Stimulated activated naive CD8-positive, alpha-beta T cell treated with anti-CD3 and anti-CD28 coated beads, Interleukin-15, Interleukin-2, amounts not matched to agents 100 ng/mL and 50 ng/mL, for 24 hours (primary cell): ENCODE measurements at regions not wholly inside any gene's neighbourhood (a gene's known extent, or its start where the extent isn't known, plus 50 kb on each side); places are given as distances from the start of the nearest gene placed in this dataset.

ENCODE experiments used
- H3K27ac Mint-ChIP-seq: one replicate; pipeline ENCODE4 v1.8.0; 2021; ENCODE audit warnings: mild to moderate bottlenecking, mixed read lengths
- H3K27me3 Mint-ChIP-seq: one replicate; pipeline ENCODE4 v1.8.0; 2021; ENCODE audit warnings: mixed read lengths
- H3K36me3 Mint-ChIP-seq: one replicate; pipeline ENCODE4 v1.8.0; 2021; ENCODE audit warnings: low read depth, mixed read lengths
- H3K4me1 Mint-ChIP-seq: one replicate; pipeline ENCODE4 v1.8.0; 2021; ENCODE audit warnings: low read depth, mixed read lengths
- H3K4me3 Mint-ChIP-seq: one replicate; pipeline ENCODE4 v1.8.0; 2021; ENCODE audit warnings: mild to moderate bottlenecking, mixed read lengths
- H3K9me3 Mint-ChIP-seq: one replicate; pipeline ENCODE4 v1.8.0; 2021; ENCODE audit warnings: mixed read lengths

DNA sequence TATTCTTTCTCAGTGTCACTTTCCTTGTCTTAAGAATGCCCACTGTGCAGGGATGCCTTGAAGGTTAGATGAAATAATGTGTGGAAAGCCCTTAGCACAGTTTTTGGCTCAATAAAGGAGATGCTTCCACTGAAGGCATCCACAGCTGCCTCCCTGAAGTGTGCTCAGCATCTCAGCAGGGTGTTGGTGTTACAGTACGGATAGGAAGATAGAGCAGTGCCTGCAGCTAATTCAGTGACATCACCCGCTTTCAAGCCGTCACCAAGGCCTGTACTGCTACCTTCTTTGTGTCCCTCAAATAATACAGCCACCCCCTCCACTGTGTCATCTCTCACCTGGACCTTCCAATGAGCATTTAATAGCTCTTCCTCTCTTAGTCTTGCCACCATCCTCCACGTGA lies 59.0 kb downstream of the NDUFS5 start:
- H3K4me3 Mint-ChIP-seq, result no peak overlapping the region
- H3K9me3 Mint-ChIP-seq, result no peaks in the 10 kb centered on the region
- no peaks in the 10 kb centered on the region for H3K36me3 Mint-ChIP-seq
- H3K4me1 Mint-ChIP-seq, result no peaks in the 10 kb centered on the region
- H3K27ac Mint-ChIP-seq, result no peak overlapping the region
- peaks cover 35% of the 10 kb centered on the region for H3K27me3 Mint-ChIP-seq

DNA sequence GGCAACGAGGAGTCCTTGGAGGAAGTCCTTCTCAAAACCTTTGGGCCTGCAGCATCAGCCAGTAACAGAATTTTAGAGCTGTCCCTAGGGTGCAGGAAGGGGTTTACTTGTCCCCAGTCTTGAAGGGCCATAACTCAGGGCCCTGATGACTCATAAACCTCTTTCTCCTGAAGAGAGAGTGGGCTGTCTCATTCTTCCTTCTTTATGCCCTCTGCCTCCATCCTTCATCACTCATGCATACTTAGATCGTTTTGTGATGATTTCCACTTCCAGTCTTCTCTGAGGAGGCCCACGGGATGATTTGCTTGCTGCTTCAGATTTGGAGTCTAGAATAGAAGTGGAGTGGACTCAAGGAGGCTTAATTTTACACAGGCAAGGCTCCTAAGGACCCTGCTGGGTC lies 60.2 kb downstream of the NDUFS5 start:
- Mint-ChIP-seq H3K4me1 (no peaks in the 10 kb centered on the region), H3K27ac (no peak overlapping the region), H3K4me3 (no peak overlapping the region), H3K9me3 (no peaks in the 10 kb centered on the region), H3K27me3 (peaks cover 28% of the 10 kb centered on the region), H3K36me3 (no peaks in the 10 kb centered on the region)

DNA sequence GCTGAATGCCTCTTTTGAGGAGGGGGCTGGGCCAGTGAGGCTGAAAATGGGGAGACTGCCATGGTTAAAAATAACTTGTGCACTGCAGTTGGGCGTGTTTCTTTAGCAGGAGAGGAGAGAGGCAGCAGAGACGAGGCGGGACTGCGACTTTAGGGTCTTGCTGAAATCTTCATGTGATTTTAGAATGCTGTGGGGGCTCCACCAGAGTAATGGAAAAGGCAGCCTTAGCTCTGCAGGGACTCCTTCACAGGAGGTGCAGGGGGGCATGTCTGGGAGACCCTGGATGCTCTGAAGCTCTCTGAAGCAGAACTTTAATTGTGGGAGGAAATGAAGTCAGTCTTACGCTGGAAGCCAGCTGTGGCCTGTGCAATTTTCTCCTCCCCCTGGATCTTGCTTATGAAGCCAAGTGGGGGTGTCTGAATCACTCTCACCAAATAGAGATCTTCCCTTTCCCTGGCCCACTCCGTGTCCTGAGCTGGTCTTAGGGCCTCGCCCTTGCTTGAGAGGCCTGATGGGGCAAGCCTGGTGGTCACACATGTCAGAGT lies 60.8 kb downstream of the NDUFS5 start:
- Mint-ChIP-seq H3K27ac (no peak overlapping the region), H3K9me3 (no peaks in the 10 kb centered on the region), H3K27me3 (peaks cover 28% of the 10 kb centered on the region), H3K4me3 (no peak overlapping the region), H3K36me3 (no peaks in the 10 kb centered on the region), H3K4me1 (no peaks in the 10 kb centered on the region)

DNA sequence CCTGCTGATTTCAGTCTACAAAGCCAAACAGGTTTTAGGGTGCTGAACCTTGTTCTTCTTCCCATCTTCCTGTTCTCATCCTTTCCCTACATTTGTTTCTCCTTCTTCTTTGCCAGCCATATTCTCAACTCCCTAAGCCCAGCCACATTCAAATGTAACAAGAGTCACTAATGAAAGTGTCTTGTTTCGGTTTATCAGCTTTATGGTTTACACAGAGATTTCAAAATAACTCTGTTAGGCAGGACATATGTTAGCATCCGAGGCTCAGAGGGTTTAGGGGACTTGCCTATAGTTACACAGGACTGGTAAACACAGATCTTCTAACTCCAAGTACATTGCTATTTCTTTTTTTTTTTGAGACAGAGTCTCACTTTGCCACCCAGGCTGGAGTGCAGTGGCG lies 61.3 kb downstream of the NDUFS5 start:
- Mint-ChIP-seq H3K4me3 (no peak overlapping the region), H3K27me3 (peaks cover 23% of the 10 kb centered on the region), H3K9me3 (no peaks in the 10 kb centered on the region), H3K27ac (no peak overlapping the region), H3K4me1 (peaks cover 1% of the 10 kb centered on the region), H3K36me3 (no peaks in the 10 kb centered on the region)

DNA sequence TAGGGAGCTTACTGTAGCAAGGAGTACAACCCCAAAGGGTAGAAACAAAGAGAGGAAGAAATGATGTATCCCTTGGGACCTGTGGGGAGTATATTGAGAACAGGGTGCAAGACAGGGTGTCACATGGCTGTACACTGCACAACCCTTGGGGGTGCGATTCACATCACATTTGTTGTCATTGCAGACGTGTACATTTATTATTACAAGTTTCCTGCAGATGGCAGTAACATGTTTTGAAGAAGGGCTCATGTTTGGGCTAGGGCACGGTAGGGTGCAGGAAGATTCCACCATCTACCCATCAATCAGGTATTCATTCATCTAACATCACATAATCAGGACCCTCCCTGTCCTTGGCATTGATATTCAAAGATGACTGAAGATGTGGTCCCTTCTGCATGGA lies 62.5 kb downstream of the NDUFS5 start:
- Mint-ChIP-seq H3K27me3 (peaks cover 10% of the 10 kb centered on the region), H3K4me3 (no peak overlapping the region), H3K9me3 (no peaks in the 10 kb centered on the region), H3K36me3 (no peaks in the 10 kb centered on the region), H3K27ac (no peak overlapping the region), H3K4me1 (peaks cover 3% of the 10 kb centered on the region)

DNA sequence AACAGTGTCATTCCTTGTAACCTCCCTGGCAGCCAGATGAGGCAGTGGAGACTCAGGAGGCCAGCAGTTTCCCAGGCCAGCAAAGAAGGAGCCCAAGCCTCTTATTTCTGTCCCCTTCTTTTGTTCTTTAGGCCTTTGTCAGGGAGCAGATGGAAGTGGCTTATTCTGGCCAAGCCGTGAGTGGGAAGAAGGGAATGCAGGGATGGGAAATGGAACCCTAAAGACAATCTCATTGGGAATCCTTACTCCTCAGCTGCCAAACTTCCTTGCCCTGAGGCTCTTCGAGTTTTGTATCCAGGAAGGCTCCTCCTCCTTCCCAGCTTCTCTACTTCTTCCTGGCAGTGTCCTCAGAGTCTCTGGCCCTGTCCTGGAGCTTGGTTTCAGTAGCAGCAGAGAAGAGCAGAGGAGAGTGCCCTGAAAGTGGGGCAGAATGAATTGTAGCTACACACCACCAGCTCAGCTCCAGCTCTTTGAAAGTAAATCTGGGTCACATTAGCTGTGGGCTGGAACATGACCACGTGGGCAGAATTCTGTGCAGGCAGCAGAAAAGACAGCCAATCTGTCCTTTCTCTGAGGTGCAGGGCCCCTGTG lies 63.9 kb downstream of the NDUFS5 start:
- no peaks in the 10 kb centered on the region for H3K36me3 Mint-ChIP-seq
- no peaks in the 10 kb centered on the region for H3K27me3 Mint-ChIP-seq
- H3K9me3 Mint-ChIP-seq, result no peaks in the 10 kb centered on the region
- H3K27ac Mint-ChIP-seq, result no peak overlapping the region
- no peak overlapping the region for H3K4me3 Mint-ChIP-seq
- peaks cover 3% of the 10 kb centered on the region for H3K4me1 Mint-ChIP-seq

DNA sequence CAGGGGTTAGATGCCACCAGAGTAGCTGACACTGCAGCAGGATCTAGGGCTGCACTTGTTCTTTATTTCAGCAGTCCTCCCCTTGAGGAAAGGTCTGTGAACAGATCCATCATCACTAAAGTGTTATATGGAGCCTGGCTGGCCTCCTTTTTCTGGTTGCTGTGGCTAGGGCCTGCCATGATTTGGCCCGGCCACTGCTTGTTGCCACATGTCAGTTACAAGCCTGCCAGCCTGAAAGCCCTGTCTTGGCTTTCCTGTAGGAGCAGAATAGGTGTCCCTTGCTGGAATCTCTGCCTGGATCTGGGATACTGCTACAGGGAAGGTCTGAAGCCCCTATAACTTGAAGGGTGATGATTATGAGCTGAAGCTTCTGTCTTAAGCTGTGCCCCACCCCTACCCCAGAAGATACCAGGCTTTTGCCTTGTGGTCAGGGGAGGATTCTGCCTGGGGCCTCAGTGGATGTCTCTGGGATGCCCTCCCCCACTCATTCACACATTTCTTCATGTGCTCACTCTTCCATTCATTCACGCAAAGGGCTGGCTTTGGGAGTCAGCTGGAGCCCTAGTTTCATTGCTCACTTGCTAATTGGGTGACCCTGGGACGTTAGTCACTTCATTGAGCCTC lies 64.7 kb downstream of the NDUFS5 start:
- peaks cover 3% of the 10 kb centered on the region for H3K4me1 Mint-ChIP-seq
- H3K36me3 Mint-ChIP-seq, result no peaks in the 10 kb centered on the region
- H3K9me3 Mint-ChIP-seq, result no peaks in the 10 kb centered on the region

DNA sequence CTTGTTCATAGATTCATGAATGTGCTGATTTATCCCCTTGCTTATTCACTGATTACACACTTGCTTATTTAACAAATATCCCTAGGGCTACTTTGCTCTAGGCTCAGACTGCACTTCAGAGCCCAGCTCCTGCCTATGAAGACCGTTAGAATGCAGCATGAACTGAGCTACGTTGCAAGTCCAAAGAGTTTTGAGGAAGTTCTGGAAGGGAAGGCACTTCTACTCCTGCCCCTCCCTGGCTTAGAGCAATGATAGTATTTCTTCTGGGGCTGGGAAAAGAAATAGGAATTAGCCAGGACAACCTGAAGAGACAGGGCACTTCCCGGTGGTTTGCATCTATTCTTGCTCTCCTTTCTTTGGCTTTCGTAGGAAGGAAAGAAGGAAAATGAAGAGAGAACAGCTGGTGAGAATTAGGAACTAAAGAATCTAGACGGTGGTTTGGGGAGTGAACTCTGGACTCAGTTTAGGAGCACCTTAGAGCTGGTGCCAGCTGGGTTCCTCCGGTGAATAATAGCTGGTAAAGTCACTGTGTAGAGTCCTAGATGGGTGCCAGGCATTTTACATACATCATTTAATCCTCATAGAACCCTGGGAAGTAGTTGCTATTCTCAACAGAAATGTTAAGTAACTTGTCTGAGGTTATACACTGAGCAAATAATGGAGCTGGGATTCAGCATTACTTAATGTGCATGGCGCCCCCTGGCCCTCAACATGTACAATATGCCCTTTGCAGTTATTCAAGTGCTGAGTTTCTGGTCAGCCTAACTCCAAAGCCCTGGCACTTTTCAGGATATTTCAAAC lies 65.9 kb downstream of the NDUFS5 start:
- Mint-ChIP-seq H3K27me3 (no peaks in the 10 kb centered on the region), H3K36me3 (no peaks in the 10 kb centered on the region), H3K27ac (no peak overlapping the region), H3K9me3 (no peaks in the 10 kb centered on the region), H3K4me3 (no peak overlapping the region), H3K4me1 (peaks cover 3% of the 10 kb centered on the region)

More for the DNA sequence above, 64.7 kb downstream of the NDUFS5 start:
- Mint-ChIP-seq H3K27ac (no peak overlapping the region), H3K27me3 (no peaks in the 10 kb centered on the region), H3K4me3 (no peak overlapping the region)

DNA sequence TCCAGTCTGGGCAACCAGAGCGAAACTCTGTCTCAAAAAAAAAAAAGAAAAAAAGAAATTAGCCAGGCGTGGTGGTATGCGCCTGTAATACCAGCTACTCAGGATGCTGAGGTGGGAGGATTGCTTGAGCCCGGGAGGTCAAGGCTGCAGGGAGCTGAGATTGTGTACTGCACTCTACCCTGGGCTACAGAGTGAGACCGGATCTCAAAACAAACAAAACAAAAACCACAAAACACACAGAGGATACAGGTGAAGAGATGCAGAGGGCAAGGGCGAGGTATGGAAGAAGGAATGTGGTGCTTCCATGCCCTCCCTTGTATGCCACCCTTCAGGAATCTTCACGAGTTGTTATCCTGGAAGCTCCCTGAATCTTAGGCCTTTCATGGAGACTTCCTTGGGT lies 68.5 kb downstream of the NDUFS5 start:
- Mint-ChIP-seq H3K4me1 (peaks cover 10% of the 10 kb centered on the region), H3K4me3 (no peak overlapping the region), H3K9me3 (no peaks in the 10 kb centered on the region), H3K27me3 (no peaks in the 10 kb centered on the region), H3K36me3 (no peaks in the 10 kb centered on the region), H3K27ac (no peak overlapping the region)

DNA sequence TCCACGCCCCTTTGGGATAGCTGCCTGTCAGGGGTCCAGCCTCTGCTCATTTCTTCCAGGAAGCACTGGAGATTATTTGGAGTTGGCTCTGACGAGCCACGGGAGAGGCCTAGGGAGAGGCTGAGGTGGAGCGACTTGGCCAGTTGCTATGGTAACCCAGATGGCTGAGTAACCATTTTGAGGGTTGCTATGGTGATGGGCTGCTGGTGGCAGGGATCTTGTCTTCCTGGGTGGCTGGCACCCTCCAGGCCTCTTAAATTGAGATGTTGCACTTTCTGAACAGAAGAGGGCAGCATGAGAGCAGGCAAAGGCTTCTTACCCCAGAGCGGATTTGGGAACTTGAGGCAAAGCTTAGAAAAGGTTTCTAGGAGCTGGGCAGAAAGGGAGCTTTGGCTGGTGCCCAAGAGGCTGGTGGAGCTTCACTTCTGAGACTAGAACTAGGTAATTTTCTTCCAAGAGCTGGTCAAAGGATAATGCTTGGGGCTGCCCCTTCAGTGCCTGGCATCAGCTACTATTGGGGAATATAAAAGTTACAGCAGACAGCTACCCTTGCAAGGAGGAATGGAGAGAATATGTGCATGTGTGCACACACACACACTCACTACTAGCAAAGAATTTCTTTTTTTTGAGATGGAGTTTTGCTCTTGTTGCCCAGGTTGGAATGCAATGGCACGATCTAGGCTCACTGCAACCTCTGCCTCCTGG lies 72.5 kb downstream of the NDUFS5 start:
- Mint-ChIP-seq H3K36me3 (no peaks in the 10 kb centered on the region), H3K9me3 (no peaks in the 10 kb centered on the region), H3K4me1 (peaks cover 23% of the 10 kb centered on the region), H3K27me3 (no peaks in the 10 kb centered on the region), H3K4me3 (no peak overlapping the region), H3K27ac (peak overlapping the region; percentile 58)

DNA sequence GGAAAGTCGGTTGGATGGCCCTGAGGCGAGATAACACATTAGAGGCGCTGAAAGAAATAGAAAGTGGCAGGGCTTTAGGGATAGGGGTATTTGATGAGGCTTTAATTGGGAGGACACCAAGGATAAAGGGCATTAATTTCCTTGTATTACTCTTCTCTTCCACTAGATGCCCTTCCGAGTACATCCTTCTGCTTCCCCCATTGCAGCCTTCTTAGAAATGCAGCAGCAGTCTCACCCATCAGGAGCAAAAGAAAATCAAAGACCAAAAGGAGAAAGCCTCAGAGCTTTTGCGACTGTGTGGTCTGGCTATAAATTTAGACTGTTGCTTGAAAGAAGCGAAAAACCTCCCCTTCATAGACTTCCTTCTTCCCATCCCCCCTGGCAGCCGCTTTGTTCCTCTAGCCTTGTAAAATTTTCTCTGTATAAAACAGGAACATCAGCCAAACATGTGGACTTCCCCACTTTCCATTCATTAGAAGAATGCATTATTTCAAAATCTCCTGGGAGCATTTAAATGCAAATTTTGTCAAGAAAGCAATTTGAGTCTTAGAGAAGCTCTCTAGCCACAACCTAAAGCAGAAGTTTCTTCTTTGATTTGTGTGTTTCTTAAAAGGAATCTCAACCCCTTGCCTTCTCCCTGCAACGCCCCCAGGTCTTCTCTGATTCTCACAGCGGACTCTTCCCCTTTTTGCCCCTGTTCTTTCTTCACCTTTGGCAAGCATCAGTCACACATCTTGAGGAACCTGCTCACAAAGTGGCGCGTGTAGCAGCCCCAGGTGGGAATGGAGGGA lies 76.6 kb downstream of the NDUFS5 start:
- peaks cover 42% of the 10 kb centered on the region for H3K4me1 Mint-ChIP-seq
- H3K9me3 Mint-ChIP-seq, result no peaks in the 10 kb centered on the region
- no peaks in the 10 kb centered on the region for H3K36me3 Mint-ChIP-seq
- H3K27ac Mint-ChIP-seq, result peak overlapping the region; percentile 13
- H3K27me3 Mint-ChIP-seq, result peaks cover 10% of the 10 kb centered on the region
- H3K4me3 Mint-ChIP-seq, result peak overlapping the region; percentile 23

DNA sequence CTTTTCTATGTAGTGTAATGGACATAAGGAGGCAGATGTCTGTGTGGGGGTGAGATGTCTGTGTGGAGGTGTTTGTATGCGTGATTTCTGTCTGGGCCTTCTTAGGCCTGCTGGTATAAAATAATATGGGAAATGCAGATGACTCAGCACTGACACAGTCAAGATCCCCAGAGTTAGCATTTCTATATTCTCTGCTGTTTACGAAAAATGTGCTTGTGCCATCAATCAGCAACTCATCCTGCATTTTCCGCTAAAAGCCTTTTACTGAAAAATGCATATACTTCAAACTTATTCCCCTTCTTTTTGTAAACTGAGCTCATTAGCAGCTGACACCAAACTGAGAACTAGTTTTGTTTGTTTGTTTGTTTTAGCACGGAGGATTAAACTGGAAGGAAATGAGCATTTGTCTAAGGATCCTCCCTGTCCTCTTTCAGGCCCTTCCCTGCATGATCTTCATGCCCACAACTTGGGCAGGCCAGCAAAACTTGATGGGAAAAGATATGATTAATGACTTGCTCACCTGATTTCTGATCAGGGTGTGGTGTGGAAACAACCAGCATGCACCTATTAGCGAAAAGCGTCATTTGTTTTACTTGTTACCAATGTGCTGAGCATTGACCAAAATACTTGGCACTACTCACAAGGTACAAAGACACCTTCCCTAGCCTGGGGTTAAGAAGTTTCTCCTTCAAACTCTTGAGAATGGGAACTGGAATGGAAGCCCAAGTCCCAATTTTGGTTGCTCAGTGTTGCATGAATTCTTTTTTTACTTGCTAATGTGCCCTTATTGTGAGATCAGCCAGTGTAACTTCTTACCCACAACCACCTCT lies 77.4 kb downstream of the NDUFS5 start:
- no peaks in the 10 kb centered on the region for H3K36me3 Mint-ChIP-seq
- H3K27ac Mint-ChIP-seq, result peak overlapping the region; percentile 13
- peaks cover 39% of the 10 kb centered on the region for H3K4me1 Mint-ChIP-seq
- no peaks in the 10 kb centered on the region for H3K9me3 Mint-ChIP-seq
- peaks cover 10% of the 10 kb centered on the region for H3K27me3 Mint-ChIP-seq
- peak overlapping the region; percentile 75 for H3K4me3 Mint-ChIP-seq

DNA sequence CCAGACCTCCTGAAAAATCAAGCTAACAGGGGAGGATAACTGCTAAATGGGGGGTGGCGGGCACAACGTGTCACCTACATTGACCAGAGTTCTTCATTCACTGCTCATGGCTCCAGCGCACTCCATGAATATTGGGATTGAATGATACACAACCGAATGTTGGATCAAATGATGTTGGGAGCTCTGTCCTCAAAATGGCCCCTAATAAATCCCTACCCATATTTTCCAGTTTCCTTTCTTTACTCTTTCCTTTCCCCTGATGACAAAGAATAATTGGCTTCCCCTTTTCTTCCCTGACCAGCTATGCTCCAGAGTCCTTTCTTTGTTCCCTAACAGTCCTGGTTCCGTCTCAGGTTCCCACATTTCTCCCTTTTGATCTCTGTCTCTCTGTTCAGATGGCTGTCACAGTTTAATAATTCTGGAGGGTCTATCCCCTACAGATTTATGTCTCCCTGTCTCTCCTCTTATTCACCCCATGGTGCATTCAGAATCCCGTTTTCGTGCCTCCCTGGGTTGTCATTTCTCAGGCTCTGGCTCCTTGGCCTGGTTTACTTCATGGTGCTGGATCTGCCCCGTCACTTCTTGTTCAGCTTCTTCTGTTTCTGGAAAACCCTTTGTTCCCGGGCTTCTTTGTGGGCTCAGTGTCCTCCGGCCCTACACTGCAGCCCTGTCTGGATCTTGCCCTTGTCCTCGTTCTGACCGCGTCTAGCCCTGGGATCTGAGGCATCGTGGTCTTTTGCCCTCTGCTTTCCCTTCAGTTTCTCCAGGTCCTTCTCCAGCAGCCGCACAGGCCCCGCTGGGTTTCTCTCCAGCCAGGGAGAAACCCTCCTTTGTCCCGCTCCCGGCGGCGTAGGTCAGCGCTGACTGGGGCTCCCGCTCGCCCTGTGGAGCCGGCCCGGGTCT lies 78.3 kb downstream of the NDUFS5 start:
- H3K4me3 Mint-ChIP-seq, result peak overlapping the region; percentile 75
- no peaks in the 10 kb centered on the region for H3K9me3 Mint-ChIP-seq
- H3K27ac Mint-ChIP-seq, result peak overlapping the region; percentile 58
- H3K4me1 Mint-ChIP-seq, result peaks cover 36% of the 10 kb centered on the region
- H3K36me3 Mint-ChIP-seq, result no peaks in the 10 kb centered on the region
- peaks cover 10% of the 10 kb centered on the region for H3K27me3 Mint-ChIP-seq
